Fibroblast of upper back skin (primary cell): ENCODE measurements at regions not wholly inside any gene's neighbourhood (a gene's known extent, or its start where the extent isn't known, plus 50 kb on each side); places are given as distances from the start of the nearest gene placed in this dataset.
A peak's percentile ranks its signal among the peaks of the same experiment; 100 is the strongest.

Experiments
- DNase-seq: peaks from one replicate; pipeline ENCODE4 v3.0.0-alpha.2; 2013

DNA sequence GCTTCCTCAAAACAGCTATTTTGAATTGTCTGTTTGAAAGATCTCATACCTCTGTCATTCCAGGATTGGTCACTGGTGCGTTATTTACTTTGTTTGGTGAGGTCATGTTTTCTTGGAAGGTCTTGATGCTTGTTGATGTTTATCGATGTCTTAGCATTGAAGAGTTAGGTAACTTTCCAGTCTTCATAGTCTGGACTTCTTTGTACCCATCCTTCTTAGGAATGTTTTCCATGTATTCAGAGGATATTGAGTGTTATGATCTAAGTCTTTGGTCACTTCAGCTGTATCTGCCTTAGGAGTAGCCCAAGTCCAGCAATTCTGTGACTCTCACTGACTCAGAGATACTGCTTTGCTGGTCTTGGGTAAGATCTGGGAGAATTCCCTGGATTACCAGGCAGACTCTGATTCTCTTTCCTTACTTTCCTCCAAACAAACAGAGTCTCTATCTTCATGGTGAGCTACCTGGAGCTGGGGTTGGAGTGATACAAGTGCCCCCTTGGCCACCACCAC is 398.6 kb downstream of the ZIC4 start:
- DNase-seq: no peak

DNA sequence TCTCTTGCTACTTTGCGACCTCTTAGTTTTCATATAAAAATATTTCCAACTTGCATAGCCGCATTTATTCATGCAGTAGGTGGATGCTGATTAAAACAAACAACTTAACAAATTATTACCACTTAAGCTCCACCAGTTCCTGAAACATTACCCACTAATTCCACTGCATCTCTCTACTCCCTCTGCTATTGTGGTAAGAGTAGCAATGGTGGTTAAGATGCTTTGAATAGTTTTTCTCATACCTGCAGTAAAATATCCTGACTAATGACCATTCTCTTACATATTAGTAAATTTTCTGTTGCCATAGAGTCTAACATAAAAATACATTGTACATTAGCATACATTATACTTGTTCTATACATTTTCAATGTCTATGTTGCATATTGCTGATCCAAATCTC is 397.6 kb upstream of the PLSCR5 start:
- DNase-seq: peak; percentile 68

DNA sequence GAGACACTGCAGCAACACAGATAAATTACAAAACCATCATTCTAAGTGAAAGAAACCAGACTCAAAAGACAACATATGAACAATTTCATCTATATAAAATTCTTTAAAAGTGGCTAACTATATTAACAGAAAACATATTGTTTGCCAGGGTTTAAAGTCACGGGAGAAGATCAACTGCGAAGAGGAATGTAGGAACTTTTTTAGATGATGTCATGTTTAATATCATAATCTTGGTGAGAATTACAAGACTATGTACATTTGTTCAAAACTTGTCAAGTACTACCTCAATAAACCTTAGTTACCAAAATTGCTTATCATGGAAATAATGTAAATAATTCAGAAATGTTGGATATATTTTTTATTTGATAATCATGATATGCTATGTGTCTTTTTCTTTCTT is 395.1 kb upstream of the PLSCR5 start:
- no peak for DNase-seq

GRCh38 chr3:146991907-146992306 is 386.8 kb upstream of the PLSCR5 start:
- no peak for DNase-seq

DNA sequence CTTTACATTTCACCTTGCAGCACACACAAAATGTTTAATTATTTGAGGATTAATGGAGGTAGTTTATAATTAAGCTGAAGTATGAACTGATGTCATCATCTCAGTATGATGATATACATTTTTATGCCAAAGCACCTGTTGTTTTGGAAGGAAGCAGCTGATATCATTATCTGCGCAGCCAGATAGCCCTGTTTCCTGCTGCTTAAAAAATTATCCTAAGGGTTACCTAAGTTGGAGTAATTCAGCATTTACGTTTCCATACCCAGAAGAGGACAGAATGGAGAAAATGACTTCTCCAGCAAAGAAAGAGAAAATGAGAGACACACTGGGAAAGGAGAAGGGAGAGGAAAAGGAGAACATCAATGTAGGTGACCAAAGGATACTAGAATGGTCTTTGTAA is 370.3 kb upstream of the PLSCR5 start:
- no peak for DNase-seq

GRCh38 chr3:146975032-146975431 is 369.9 kb upstream of the PLSCR5 start:
- DNase-seq: no peak

DNA sequence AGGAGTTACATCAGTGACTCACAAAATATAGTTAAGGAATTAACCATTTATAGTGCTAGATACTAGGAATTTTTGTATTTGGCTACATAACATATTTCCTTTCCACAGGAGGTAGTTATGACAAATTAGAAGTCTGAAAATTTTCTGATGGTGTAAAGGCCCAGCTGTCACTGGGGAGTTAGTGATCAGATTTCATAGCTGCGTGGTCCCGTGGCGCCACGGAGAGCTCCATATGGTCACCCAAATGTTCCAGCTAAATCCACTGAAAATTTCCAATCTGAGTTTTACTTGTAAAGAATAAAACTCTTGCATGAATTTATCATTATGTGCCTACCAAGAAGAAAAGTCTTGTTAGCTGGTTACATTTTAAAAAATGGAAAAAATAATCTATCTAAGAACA is 368.9 kb upstream of the PLSCR5 start:
- DNase-seq: peak; percentile 7

- DNase-seq: peak; percentile 60
These were observed 367.6 kb upstream of the PLSCR5 start for GRCh38 chr3:146972726-146973125.

- peak; percentile 55 for DNase-seq
These were observed 365.1 kb upstream of the PLSCR5 start for GRCh38 chr3:146970236-146970635.

GRCh38 chr3:146969356-146969755 is 364.2 kb upstream of the PLSCR5 start:
- peak; percentile 47 for DNase-seq

DNA sequence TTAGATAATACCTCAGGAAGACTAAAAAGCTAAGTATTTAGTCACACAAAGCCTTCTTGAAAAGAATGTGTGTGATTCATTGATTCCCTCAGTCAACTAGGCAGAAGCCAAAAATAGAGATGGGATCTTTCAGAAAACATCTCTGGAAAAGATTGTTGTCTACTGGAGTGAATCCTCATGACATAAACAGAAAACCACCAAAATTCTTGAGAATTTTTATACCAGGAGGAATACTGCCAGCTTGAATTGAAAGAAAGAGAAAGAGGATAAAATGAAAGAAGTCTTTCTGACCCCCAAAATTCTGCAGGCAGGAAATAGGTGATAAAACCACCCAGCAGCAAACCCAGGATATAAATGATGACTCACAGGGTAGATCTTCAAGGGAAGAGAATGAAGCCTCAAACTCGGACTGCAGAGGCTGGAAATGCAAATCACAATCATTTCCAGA is 363.1 kb upstream of the PLSCR5 start:
- peak; percentile 97 for DNase-seq

DNA sequence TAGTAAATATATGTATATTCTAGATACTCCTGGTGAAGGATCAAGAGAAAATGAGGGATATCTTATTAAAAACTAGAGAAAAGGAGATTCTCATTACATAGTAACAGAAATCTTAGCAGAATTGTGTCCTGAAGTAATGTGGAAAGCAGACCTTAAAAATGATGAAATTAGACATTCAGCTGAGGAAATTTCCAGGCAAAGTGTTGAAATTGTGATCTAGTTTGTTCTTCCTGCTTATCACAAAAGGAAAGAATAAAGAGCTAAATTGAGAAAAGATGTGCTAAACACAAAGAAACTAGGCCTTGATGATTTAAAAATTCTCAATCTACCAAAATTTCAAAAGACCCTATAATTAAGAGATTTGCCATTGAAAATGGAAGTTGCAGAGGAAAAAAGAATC is 362.6 kb upstream of the PLSCR5 start:
- no peak for DNase-seq

DNA sequence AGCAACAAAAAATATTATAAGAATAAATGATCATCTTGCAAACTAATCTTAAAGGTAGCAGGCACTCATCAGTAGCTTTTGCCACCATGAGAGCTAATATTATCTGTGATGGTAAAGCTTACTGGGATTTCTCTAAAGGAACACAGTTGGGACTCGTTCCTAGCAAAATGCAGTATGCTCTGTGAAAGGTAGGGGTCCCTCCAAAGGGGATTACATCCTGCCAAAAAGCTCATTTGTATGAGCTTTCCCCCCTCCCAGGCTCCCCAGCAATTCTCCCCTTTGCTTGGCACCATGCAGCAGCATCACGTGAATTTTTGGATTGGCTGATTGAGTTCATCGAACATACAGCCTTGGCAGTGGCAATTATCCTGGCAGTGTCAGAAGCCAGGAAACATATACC is 361.0 kb upstream of the PLSCR5 start:
- no peak for DNase-seq

- DNase-seq: peak; percentile 84
These were observed 348.4 kb upstream of the PLSCR5 start for GRCh38 chr3:146953511-146953981.

DNA sequence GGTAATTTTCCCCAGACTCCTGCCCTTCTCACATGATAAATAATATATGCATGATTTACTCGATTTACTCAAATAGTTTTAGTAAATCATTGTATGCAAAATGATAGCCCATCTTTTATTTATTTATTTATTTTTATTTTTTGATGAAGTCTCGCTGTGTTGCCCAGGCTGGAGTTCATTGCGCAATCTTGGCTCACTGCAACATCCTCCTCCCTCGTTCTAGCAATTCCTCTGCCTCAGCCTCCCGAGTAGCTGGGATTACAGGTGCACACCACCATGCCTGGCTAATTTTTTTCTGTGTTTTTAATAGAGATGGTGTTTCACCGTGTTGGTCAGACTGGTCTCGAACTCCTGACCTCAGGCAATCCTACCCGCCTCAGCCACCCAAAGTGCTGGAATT is 343.8 kb upstream of the PLSCR5 start:
- no peak for DNase-seq

DNA sequence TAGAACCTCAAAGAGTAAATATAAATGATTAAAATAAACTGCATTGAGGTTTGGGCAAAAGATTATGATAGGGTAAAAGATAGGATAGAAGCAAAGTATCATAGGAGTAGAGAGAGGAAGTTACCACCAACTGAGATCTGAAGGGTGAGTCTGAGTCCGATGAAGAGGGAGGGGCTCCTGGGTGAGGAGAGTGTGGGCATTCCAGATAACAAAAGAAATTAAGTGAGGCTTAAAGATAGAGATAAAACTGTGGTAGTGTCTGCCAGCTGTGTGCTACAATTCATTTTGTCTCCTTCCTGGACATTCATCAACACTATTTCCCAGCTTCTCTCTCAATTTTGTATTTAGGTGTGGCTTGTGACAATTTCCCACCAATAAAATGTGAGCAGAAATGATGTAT is 343.0 kb upstream of the PLSCR5 start:
- no peak for DNase-seq

- peak; percentile 46 for DNase-seq
These were observed 324.6 kb upstream of the PLSCR5 start for GRCh38 chr3:146929696-146930095.

DNA sequence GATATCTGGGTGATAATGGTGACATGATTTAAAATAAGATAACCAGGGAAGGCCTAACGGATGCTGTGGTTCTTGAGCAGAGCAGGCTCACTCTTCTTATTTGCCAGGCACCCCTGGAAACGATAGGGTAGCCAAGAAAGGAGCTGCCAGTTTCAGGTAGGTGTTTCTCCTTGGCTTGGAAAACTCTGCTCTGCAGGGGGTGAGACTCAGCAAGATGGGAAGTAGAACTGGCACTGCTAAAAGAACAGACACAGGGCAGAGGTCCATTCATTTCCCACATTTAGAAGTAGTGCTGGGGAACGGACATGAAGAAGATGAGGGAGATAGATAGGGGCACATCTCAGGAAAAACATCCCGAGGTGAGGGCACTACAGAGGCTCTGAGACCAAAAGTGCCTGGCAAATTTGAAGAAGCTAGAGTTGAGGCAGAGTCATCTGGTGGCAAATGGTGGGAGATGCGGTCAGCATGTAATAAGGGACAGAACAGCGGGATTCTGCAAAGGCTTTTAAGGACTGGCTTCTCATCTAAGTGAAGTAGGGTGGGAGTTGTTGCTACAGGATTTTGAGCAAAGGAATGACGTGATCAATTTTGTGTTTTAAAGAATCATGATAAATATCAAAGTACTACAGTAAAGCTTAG is 323.4 kb upstream of the PLSCR5 start:
- no peak for DNase-seq

DNA sequence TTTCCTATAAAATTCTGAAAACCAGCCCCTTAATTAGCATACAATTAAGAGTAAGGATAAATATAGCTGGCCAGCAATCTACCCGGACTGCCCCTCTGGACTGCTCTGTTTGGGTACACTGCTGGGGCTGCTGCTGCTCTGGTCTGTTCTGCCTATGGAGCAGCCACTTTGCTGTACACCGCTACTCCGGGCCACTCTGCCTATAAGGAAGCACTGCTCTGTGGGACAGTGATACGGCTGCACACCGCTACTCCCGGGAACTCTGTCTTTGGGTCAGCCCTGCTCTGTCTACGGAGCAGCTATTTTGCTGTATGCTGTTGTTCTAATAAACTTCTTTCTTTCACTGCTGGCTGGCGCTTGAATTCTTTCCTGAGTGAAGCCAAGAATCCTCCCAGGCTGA is 316.5 kb upstream of the PLSCR5 start:
- no peak for DNase-seq

DNA sequence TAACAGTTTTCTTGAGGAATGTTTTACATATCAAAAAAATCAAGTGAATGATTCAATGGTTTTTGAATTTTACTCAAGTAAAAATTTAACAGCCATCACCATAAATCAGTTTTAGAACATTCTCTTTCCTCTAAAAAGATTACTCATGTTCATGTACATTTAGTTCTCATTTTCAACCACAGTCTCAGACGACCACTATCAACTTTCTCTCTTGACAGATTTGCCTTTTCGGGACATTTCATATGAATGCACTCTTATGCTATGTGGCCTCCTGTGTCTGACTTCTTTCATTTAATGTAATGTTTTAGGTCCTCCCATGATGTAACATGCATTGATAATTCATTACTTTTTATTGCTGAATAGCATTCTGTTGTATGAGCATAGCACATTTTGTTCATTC is 309.3 kb upstream of the PLSCR5 start:
- peak; percentile 76 for DNase-seq

GRCh38 chr3:146912241-146913015 is 307.3 kb upstream of the PLSCR5 start:
- DNase-seq: peak; percentile 44

GRCh38 chr3:146903927-146904326 is 298.8 kb upstream of the PLSCR5 start:
- DNase-seq: no peak

- DNase-seq: no peak
These were observed 294.0 kb upstream of the PLSCR5 start for GRCh38 chr3:146899171-146899570.

DNA sequence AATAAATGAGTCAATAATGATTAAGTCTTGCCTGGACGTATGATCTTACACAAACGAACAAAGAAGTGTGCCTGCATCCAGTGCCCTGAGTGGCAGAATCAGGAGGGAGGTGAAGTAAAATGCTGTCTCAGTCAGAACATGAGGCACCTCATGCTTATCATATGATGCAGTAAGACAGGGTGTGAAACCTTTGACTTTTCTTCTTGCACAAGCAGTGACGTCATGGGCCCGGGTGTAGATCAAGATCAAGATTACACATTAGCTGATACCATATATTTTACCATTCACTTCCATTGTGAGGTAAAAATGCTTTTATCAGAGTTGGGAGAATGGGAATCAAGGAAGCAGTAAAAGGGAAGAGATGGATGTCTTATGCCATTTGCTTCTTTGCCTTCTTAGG is 291.6 kb upstream of the PLSCR5 start:
- DNase-seq: no peak
